Testis (tissue), 2 donors: ENCODE measurements at regions not wholly inside any gene's neighbourhood (a gene's known extent, or its start where the extent isn't known, plus 50 kb on each side); places are given as distances from the start of the nearest gene placed in this dataset.

Source experiments
- DNase-seq: peaks from one replicate; pipeline ENCODE4 v3.0.0-alpha.2; 2019
- H3K27ac ChIP-seq, 2 donors: fragments of 200-600 bp; sonication (generic); one replicate each; pipeline ENCODE4 v1.5.1; 2019
- H3K27me3 ChIP-seq: fragments of 200-600 bp; sonication (generic); one replicate; pipeline ENCODE4 v1.5.1; 2019
- H3K36me3 ChIP-seq: fragments of 200-600 bp; sonication (generic); one replicate; pipeline ENCODE4 v1.5.1; 2017; ENCODE audit warnings: low read depth; ENCODE audit errors: missing control alignments
- H3K4me1 ChIP-seq: fragments of 200-600 bp; sonication (generic); one replicate; pipeline ENCODE4 v1.5.1; 2019
- H3K4me3 ChIP-seq, 2 donors: fragments of 200-600 bp; sonication (generic); one replicate each; pipeline ENCODE4 v1.5.1; 2017 to 2019
- H3K9me3 ChIP-seq: fragments of 200-600 bp; sonication (generic); one replicate; pipeline ENCODE4 v1.5.1; 2017
- CTCF ChIP-seq, 3 experiments: fragments of 450-650 bp in 2 of 3; fragments of 200-600 bp in 1 of 3; sonication (generic) in 1 of 3; IDR thresholded peaks; one replicate each; pipeline ENCODE4 v1.5.1; 2016 to 2019; ENCODE audit warnings: antibody characterized with exemption in 3 of 3, mild to moderate bottlenecking in 2 of 3, moderate library complexity in 1 of 3
- POLR2A ChIP-seq: fragments of 450-650 bp; IDR thresholded peaks from one replicate; pipeline ENCODE4 v1.6.1; 2017; ENCODE audit warnings: antibody characterized with exemption, mild to moderate bottlenecking, moderate library complexity
- WGBS, 2 donors: methylation state at CpG; one replicate each; pipeline ENCODE4 v1.1.5; 2018; 5-methylcytosine and 5-hydroxymethylcytosine counted together
- intact Hi-C: fragments of 100-400 bp; cut with DNase I; formaldehyde crosslinking; loops from one replicate; pipeline ENCODE4 v1.15.1; 2023; ENCODE audit warnings: low total_unique reads

- H3K4me1 ChIP-seq, result no peaks in the 10 kb centered on the region
- no peak for DNase-seq
- no peaks in the 10 kb centered on the region for H3K27me3 ChIP-seq
- intact Hi-C loops, result no loop called here
- H3K9me3 ChIP-seq, result no peaks in the 10 kb centered on the region
- 42 to 49% methylated on average over 3 of the region's 3 CpGs for WGBS, 2 donors
- no peak for TF ChIP-seq POLR2A
- TF ChIP-seq CTCF (IDR thresholded peaks at IDR 0.05), result no peak
- no peaks in the 10 kb centered on the region for H3K36me3 ChIP-seq
- no peak overlapping the region for H3K27ac ChIP-seq
- no peak overlapping the region for H3K4me3 ChIP-seq
Observed at GRCh38 chr5:164094291-164094690, 588.9 kb downstream of the MAT2B start.

GRCh38 chr5:164097749-164098148 lies 592.3 kb downstream of the MAT2B start:
- no peak for TF ChIP-seq POLR2A
- no peak for TF ChIP-seq CTCF (IDR thresholded peaks at IDR 0.05)
- 77 to 85% methylated on average over 4 of the region's 4 CpGs for WGBS, 2 donors

GRCh38 chr5:164098531-164098930 lies 593.1 kb downstream of the MAT2B start:
- Histone ChIP-seq H3K9me3 (no peaks in the 10 kb centered on the region), H3K4me1 (no peaks in the 10 kb centered on the region), H3K4me3 (no peak overlapping the region), H3K27ac (no peak overlapping the region), H3K36me3 (no peaks in the 10 kb centered on the region), H3K27me3 (no peaks in the 10 kb centered on the region)
- WGBS, 2 donors, result 83% methylated on average over 1 of the region's 1 CpG
- TF ChIP-seq POLR2A, result no peak
- no peak for TF ChIP-seq CTCF (IDR thresholded peaks at IDR 0.05)
- intact Hi-C loops, result no loop called here
- no peak for DNase-seq

More at GRCh38 chr5:164097749-164098148, 592.3 kb downstream of the MAT2B start:
- no peaks in the 10 kb centered on the region for H3K36me3 ChIP-seq
- no peaks in the 10 kb centered on the region for H3K27me3 ChIP-seq
- H3K4me3 ChIP-seq, result no peak overlapping the region
- no peaks in the 10 kb centered on the region for H3K9me3 ChIP-seq
- intact Hi-C loops, result no loop called here
- H3K4me1 ChIP-seq, result no peaks in the 10 kb centered on the region
- H3K27ac ChIP-seq, result no peak overlapping the region
- no peak for DNase-seq

- no peak for TF ChIP-seq CTCF (IDR thresholded peaks at IDR 0.05)
- no peak for TF ChIP-seq POLR2A
- DNase-seq, result no peak
- Histone ChIP-seq H3K27ac (no peak overlapping the region), H3K4me3 (no peak overlapping the region), H3K27me3 (no peaks in the 10 kb centered on the region), H3K4me1 (no peaks in the 10 kb centered on the region), H3K9me3 (no peaks in the 10 kb centered on the region), H3K36me3 (no peaks in the 10 kb centered on the region)
- WGBS, 2 donors, result 74 to 82% methylated on average over 6 of the region's 6 CpGs
- intact Hi-C loops, result no loop called here
Observed at GRCh38 chr5:164098979-164099378, 593.6 kb downstream of the MAT2B start.

GRCh38 chr5:164115420-164115819 lies 610.0 kb downstream of the MAT2B start:
- Histone ChIP-seq H3K27ac (no peak overlapping the region), H3K27me3 (no peaks in the 10 kb centered on the region), H3K36me3 (no peaks in the 10 kb centered on the region), H3K9me3 (no peaks in the 10 kb centered on the region), H3K4me1 (no peaks in the 10 kb centered on the region), H3K4me3 (no peak overlapping the region)
- 83 to 87% methylated on average over 2 of the region's 2 CpGs for WGBS, 2 donors
- TF ChIP-seq POLR2A (no peak), CTCF (IDR thresholded peaks at IDR 0.05) (no peak)
- no peak for DNase-seq
- intact Hi-C loops, result no loop called here
